ENCODE measurements at regions not wholly inside any gene's neighbourhood (a gene's known extent, or its start where the extent isn't known, plus 50 kb on each side); places are given as distances from the start of the nearest gene placed in this dataset.

- DNase-seq (ENCODE audit: low read depth, low spot score), result no peak
- Histone ChIP-seq H4K20me1 (replicated peaks; ENCODE audit: control insufficient read depth, extremely low read depth, insufficient read depth, low read length) (no peaks in the 10 kb centered on the region), H3K27me3 (ENCODE audit: control insufficient read depth in 2 of 2, insufficient read depth in 2 of 2, low read length in 2 of 2) (no peaks in the 10 kb centered on the region), H2AFZ (ENCODE audit: low read depth, low read length) (no peak overlapping the region), H3K4me1 (ENCODE audit: control insufficient read depth, extremely low read depth, insufficient read depth, low read length) (no peaks in the 10 kb centered on the region), H3K4me2 (ENCODE audit: insufficient read depth, low read length) (no peak overlapping the region), H3K36me3 (ENCODE audit: control insufficient read depth in 2 of 2, extremely low read depth in 1 of 2, insufficient read depth in 2 of 2, low read length in 2 of 2) (no peaks in the 10 kb centered on the region), H3K9ac (replicated peaks; ENCODE audit: extremely low read depth, insufficient read depth, low read length) (no peak overlapping the region), H3K79me2 (ENCODE audit: control insufficient read depth, insufficient read depth, low read length) (no peaks in the 10 kb centered on the region), H3K9me1 (replicated peaks; ENCODE audit: control insufficient read depth, extremely low read depth, insufficient read depth, low read length) (no peaks in the 10 kb centered on the region), H3K4me3 (replicated peaks in 1 of 3; ENCODE audit: insufficient read depth in 1 of 3, low read depth in 1 of 3, low read length in 3 of 3) (no peak overlapping the region), H3K27ac (ENCODE audit: insufficient read depth, low read depth, low read length) (no peak overlapping the region), H3K9me3 (replicated peaks; ENCODE audit: control insufficient read depth, insufficient read depth, low read length) (no peaks in the 10 kb centered on the region)
- CTCF ChIA-PET, result interaction anchor here (0.6 to 1.1 kb wide), 2 partner anchors 8 to 188 kb away, joined by 3 read pairs; no protein-coding TSS in a partner anchor
- intact Hi-C loops (cut with micrococcal nuclease), result no loop called here
- BruUV-seq (replicated peaks), result no TSS peak
- no peak for FAIRE-seq
- POLR2A ChIA-PET, result no interaction called here
- TF ChIP-seq MYC (IDR thresholded peaks at IDR 0.05; ENCODE audit: low read depth, low read length) (no peak), GATA2 (IDR thresholded peaks at IDR 0.05; ENCODE audit: insufficient read depth, insufficient read length, low read depth, low read length) (no peak), MAX (IDR thresholded peaks at IDR 0.05; ENCODE audit: insufficient read depth, insufficient read length) (no peak), JUN (IDR thresholded peaks at IDR 0.05; ENCODE audit: borderline replicate concordance, insufficient read depth, insufficient read length, low read depth) (no peak), POLR2A (IDR thresholded peaks at IDR 0.05; ENCODE audit: low read depth, low read length) (no peak), POLR2AphosphoS5 (IDR thresholded peaks at IDR 0.05; ENCODE audit: insufficient read depth, low read depth, low read length) (no peak), FOS (IDR thresholded peaks at IDR 0.05; ENCODE audit: borderline replicate concordance, insufficient read depth, low read length) (no peak), CTCF (IDR thresholded peaks at IDR 0.05; ENCODE audit: extremely low read depth in 1 of 2, insufficient read depth in 1 of 2, low read depth in 1 of 2, low read length in 2 of 2) (no peak), EZH2 (IDR thresholded peaks at IDR 0.05; ENCODE audit: borderline replicate concordance, low read depth, low read length, severe bottlenecking) (no peak)
- dilution Hi-C loops (cut with MboI; ENCODE audit: extremely low pct_ligation_motif_present, low sequenced_read_pairs), result no loop called here
Observed at GRCh38 chr7:133157045-133157444, 75.2 kb upstream of the CHCHD3 start.
